GM03348 (cell line): ENCODE measurements at regions not wholly inside any gene's neighbourhood (a gene's known extent, or its start where the extent isn't known, plus 50 kb on each side); places are given as distances from the start of the nearest gene placed in this dataset.
"Not testable (repeated sequence)": the region's sequence is repeated elsewhere in the genome, so short reads cannot be mapped to it uniquely, and the experiment has no call there.

Experiments
- DNase-seq: peaks from one replicate; pipeline ENCODE4 v3.0.0; 2012; ENCODE audit warnings: low spot score

DNA sequence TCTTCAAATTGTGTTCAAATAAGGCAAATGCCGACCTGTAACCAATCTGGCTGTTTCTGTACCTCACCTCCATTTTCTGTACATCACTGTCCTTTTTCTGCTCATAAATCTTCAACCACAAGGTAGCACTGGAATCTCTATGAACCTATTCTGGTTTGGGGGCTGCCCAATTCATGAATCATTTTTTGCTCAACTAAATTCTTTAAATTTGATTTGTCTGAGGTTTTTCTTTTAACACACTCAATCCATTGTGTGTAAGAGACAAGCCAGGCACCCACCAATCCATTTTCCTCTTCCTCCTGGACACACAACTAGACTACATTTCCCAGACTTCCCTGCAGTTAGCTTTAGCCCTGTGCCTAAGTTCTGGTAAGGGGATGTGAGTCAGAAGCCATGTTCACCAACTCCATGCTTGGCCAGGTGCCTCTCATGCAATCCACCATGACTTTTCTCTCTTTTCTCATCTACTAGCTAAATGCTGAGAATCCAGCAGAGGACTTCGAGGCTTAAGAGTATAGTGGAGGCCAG lies 193.2 kb upstream of the KLF3 start:
- no peak for DNase-seq

DNA sequence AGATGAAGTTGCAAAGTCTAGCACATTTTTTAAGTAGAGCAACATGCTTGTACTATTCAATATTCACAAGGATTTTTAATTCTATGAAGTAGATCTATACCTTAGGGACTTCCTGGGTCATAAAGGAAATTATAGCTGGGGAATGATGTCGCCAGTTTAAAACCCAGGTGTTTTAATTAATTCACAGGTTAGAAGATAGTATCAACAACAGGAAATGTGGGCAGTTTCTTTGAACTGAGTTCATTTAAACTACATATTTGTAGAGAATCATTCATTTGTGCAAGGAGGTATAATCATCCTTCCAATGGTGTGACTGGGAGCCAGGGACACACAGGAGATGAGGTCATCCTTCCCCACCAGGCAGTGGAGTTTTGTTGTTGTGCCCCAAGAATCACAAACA lies 181.3 kb upstream of the KLF3 start:
- no peak for DNase-seq

DNA sequence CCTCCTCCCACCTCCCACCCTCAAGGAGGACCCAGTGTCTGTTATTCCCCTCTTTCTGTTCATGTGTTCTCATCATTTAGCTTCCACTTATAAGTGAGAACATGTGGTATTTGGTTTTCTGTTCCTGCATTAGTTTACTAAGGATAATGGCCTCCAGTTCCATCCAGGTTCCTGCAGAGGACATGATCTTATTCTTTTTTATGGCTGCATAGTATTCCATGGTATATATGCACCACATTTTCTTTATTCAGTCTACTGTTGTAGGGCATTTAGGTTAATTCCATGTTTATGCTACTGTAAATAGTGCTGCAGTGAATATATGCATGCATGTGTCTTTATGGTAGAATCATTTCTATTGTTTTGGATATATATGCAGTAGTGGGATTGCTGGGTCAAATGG lies 180.4 kb upstream of the KLF3 start:
- DNase-seq, result not testable (repeated sequence)

GRCh38 chr4:38489011-38489861 lies 174.8 kb upstream of the KLF3 start:
- DNase-seq, result peak; percentile 27

DNA sequence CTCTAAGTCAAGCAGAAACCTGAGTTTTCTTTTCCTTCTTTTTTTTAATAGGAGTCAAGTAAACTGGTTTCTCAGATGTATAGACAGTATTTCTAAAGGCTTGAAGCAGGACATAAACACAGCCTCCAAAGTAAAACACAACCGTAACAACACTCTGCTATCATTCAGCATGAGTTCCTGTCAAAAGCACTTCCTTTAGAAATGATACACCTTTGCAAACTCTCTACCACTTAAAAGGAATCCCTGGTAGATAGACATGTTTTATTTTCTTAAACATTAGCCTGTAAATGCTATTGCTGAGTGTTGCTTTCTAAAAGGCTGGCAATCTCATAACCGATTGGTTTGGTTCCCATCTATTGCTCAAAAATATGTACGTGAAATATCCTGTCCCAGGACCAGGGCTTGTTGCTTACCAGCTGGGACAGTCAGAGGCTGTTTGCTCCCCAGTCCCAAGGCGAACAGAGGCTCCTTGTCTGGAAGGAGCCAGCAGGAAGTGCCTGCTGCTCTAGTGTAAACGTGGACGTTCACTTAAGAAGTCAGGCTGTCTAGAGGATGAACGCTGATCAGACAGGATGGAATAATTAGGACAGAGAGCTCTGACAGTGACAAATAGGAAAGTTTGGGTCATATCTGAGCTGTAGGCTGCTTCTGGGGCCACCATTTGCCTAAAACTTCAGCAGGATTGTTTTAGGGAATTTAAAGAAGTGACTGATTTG lies 173.9 kb upstream of the KLF3 start:
- DNase-seq, result peak; percentile 35

DNA sequence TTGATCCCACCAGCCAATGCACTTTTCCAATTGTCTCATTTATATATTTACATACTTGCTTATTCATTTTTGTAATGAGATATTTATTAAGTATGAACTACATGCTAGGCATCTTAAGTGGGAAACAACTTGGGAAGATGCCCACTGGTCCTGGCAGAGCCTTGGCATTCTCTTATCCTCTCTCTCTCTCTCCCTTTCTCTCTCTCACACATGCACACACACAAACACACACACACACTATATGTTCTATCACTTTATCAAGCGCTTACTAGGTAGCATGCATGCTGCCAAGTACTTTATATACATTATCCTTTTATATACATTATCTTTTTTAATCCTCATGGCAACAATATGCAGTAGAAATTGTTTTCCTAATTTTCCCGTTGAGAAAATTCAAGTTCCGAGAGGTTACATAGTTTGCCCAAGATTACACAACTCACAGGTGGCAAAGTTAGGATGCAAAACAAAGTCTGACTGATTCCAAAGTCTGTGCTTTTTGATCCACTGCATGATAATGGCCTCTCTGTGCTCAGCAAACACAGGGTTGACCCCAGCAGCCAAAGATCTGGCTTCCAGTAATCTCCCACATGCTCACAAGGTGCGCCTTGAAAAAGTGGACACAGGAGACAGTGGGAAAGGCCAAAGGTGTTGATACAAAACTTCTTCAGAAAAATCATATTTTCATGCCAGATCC lies 173.1 kb upstream of the KLF3 start:
- no peak for DNase-seq

GRCh38 chr4:38491854-38492478 lies 172.0 kb upstream of the KLF3 start:
- no peak for DNase-seq

DNA sequence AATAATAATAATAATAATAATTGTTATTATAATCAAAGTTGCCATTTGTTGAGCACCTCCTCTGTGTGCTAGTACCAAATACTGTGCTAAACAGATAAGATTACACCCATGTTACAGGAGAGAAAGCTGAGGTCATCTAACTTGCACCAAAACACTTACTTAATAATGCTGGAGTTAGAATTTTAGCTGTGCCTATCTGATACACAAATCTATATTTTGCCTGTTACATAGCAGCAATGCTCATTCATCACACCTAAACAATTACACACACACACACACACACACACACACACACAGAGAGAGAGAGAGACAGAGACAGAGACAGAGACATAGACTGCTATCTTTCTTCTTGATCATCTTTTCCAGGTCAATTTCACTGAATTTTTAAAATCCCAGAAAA lies 170.9 kb upstream of the KLF3 start:
- DNase-seq, result no peak

GRCh38 chr4:38495446-38495845 lies 168.6 kb upstream of the KLF3 start:
- no peak for DNase-seq

DNA sequence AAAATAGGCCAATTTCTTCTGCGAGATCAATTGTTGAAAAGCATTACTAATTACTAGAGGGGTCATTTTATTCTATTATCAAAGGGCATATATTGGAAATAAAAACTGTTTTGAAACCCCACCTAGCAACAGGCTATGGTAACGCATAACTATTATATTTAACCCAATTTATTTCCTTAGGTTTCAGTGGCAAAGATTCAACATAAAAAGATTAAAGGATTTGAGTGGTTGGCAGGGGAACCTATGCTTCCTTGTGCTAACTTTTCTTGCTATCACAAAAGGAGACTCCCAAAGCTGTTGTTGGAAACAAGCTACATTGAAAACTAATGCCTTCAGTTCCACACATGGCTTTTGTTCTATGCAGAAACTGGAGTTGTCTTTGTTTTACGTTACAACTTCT lies 166.9 kb upstream of the KLF3 start:
- no peak for DNase-seq

DNA sequence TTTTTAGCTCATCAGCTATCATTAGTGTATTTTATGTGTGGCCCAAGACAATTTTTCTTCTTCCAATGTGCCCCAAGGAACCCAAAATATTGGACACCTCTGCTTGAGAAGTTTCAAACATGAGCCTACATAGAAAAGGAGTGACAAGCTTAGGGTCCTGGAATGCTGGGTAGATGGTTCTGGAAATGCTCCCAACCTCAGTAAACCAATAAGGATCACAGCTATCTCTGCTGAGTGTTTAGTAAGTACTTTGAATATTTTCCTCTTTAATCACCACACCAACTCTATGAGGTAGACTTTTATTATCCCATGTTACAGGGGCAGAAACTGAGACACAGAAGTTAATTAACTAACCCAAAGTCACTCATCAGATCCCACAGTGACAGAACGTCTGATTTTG lies 164.9 kb upstream of the KLF3 start:
- DNase-seq, result peak; percentile 31

DNA sequence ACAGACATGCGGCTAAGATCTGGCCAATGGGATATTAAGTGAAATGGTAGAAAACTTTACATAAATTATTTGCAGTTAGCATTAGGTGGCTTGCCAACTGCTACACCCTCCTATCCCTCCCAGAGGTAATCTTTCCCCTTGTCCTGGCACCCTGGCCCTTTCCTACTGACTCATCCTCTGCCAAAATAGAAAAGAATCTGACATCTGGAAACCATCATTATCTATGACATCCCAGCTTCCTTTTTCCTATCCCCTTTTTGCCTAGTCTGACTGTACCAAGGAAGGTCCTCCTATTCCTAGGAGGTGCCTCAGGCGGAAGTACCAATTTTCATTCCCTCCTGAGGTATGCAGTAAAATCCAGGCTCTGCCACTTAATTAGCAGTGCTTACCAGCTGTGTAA lies 163.6 kb upstream of the KLF3 start:
- peak; percentile 12 for DNase-seq

- no peak for DNase-seq
Measured at GRCh38 chr4:38501698-38502097, 162.3 kb upstream of the KLF3 start.

GRCh38 chr4:38503689-38504395 lies 160.2 kb upstream of the KLF3 start:
- no peak for DNase-seq

GRCh38 chr4:38504396-38504715 lies 159.6 kb upstream of the KLF3 start:
- no peak for DNase-seq

DNA sequence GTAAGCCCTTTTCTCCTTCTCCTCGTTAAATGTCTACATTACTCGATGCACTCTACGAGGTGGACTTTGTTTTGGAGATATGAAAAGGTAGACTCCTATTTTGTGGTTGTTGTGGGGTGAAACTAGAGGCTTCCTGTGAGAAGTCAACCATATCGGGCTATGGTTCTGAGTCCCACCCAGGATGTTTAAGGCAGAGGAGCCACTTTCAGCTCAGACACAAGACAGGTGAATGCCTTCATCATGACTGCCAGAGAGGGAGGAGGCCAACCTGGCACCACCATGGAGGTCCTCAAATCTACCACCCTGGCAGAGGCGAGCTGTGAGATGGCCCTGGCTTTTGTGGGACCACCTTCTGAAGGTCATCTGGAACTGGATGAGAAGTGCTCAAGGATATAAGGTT lies 154.4 kb upstream of the KLF3 start:
- DNase-seq, result no peak

DNA sequence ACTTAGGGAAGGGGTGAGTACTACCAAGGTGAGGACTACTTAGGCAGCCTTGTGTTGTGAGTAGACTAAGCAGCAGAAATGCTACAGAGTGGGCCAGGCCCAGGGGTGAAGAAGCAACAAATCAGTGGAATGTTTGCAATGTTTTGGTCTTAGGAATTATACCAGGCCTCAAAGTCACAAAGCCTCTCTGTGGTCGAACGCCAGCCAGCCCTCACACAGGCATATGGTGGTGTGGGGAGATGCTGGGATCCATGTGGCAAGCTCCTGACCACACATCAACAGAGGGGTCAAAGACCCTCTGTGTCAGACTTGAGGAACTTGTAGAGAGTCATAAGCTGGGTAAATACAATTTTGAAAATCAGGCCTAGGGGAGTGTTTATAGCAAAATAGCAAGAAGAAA lies 153.8 kb upstream of the KLF3 start:
- DNase-seq, result no peak

DNA sequence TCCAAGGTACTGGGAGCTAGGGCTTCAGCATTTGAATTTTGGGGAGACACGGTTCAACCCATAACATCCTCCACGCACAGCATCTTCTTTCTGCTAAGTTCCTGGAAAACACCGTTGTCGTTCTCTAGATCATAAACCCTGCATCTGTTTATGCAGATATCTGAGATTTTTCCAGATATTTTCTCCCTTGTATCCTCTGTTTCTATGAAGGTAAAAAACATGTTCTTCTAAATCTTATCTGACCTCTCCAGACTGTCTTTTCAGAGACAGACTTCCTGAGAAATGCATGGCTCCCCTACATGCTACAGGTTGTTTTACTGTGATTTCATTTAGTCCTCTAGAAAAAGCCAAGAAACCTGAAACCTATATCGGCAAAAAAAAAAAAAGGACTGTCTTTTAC lies 152.3 kb upstream of the KLF3 start:
- DNase-seq, result no peak

DNA sequence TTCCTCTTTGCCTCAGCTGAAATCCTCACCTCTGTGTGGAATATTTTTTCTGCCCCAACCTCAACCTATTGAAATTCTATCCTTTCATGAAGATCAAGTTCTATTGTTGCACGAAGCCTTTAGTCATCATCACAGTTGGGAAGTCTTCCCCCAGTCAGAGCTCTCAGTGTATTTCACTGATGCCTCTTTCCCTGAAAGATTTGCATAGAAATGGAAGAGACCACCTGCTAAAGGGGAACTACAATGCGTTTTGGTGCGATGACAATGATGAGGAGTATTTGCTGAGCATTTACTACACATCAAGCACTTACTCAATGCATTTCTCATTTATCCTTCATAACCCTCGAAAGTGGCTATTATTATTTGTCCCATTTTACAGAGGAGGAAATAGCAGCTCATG lies 151.2 kb upstream of the KLF3 start:
- no peak for DNase-seq

GRCh38 chr4:38514465-38515146 lies 149.4 kb upstream of the KLF3 start:
- DNase-seq, result no peak

GRCh38 chr4:38516190-38516589 lies 147.8 kb upstream of the KLF3 start:
- no peak for DNase-seq
